Prostate gland (tissue), 2 donors: ENCODE measurements at regions not wholly inside any gene's neighbourhood (a gene's known extent, or its start where the extent isn't known, plus 50 kb on each side); places are given as distances from the start of the nearest gene placed in this dataset.

Source experiments
- DNase-seq: peaks from one replicate; pipeline ENCODE4 v3.0.0-alpha.2; 2019; ENCODE audit warnings: low spot score
- H3K27ac ChIP-seq, 2 donors: fragments of 200-600 bp; sonication (generic); 2 replicates each; pipeline ENCODE4 v1.5.1; 2017 to 2019
- H3K27me3 ChIP-seq: fragments of 200-600 bp; sonication (generic); replicated peaks from 2 replicates; pipeline ENCODE4 v1.5.1; 2019; ENCODE audit not compliant: insufficient read depth
- H3K36me3 ChIP-seq, 2 donors: fragments of 200-600 bp; sonication (generic); 1 replicate in 1 of 2; 2 replicates in 1 of 2; pipeline versions ENCODE4 v1.5.1 to v1.8.1; 2017 to 2019
- H3K4me1 ChIP-seq: fragments of 200-600 bp; sonication (generic); replicated peaks from 2 replicates; pipeline ENCODE4 v1.5.1; 2019
- H3K4me3 ChIP-seq, 2 donors: fragments of 200-600 bp; sonication (generic); 2 replicates each; pipeline ENCODE4 v1.5.1; 2017 to 2019
- H3K9me3 ChIP-seq: fragments of 200-600 bp; sonication (generic); 2 replicates; pipeline ENCODE4 v1.5.1; 2017
- POLR2A ChIP-seq: fragments of 450-650 bp; IDR thresholded peaks from one replicate; pipeline ENCODE4 v1.6.1; 2016; ENCODE audit warnings: antibody characterized with exemption, mild to moderate bottlenecking
- POLR2AphosphoS5 ChIP-seq: sonication (generic); formaldehyde crosslinking; IDR thresholded peaks from one replicate; pipeline ENCODE4 v1.6.1; 2017; ENCODE audit warnings: antibody characterized with exemption
- WGBS: methylation state at CpG from one replicate; pipeline ENCODE4 v1.1.5; 2018; 5-methylcytosine and 5-hydroxymethylcytosine counted together
- intact Hi-C: fragments of 100-400 bp; cut with DNase I; formaldehyde crosslinking; loops from one replicate; pipeline ENCODE4 v1.14.2; 2022
- TF ChIP-seq, protein P1 (sequence below), 4 experiments: fragments of 200-600 bp in 2 of 4; fragments of 450-650 bp in 2 of 4; sonication (generic) in 2 of 4; IDR thresholded peaks; 1 replicate in 3 of 4; 2 replicates in 1 of 4; pipeline ENCODE4 v1.5.1; 2016 to 2019; ENCODE audit warnings: antibody characterized with exemption in 4 of 4, mild to moderate bottlenecking in 2 of 4, moderate library complexity in 2 of 4

DNA sequence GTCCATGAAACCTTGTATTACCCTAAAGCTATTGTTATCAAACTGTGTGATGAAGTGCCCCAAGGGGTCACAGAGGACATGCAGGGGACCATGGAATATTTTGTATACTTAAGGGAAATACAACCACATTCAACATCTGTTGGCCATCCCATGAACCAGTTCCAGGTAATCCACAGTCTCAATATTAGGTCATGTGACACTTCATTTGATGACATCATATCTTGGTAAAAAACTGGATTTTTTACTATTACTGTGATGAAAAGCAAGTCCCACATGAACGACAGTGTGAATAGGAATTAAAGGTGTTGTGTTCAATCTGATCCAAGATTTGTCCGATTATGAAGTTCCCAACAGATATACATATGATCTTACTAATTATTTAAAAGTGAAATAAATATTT is 355.2 kb downstream of the IRS2 start:
- 73% methylated on average over 2 of the region's 2 CpGs for WGBS
- TF ChIP-seq POLR2AphosphoS5 (no peak), POLR2A (no peak)
- TF ChIP-seq, protein P1, sequence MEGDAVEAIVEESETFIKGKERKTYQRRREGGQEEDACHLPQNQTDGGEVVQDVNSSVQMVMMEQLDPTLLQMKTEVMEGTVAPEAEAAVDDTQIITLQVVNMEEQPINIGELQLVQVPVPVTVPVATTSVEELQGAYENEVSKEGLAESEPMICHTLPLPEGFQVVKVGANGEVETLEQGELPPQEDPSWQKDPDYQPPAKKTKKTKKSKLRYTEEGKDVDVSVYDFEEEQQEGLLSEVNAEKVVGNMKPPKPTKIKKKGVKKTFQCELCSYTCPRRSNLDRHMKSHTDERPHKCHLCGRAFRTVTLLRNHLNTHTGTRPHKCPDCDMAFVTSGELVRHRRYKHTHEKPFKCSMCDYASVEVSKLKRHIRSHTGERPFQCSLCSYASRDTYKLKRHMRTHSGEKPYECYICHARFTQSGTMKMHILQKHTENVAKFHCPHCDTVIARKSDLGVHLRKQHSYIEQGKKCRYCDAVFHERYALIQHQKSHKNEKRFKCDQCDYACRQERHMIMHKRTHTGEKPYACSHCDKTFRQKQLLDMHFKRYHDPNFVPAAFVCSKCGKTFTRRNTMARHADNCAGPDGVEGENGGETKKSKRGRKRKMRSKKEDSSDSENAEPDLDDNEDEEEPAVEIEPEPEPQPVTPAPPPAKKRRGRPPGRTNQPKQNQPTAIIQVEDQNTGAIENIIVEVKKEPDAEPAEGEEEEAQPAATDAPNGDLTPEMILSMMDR (IDR thresholded peaks at IDR 0.05), result no peak

DNA sequence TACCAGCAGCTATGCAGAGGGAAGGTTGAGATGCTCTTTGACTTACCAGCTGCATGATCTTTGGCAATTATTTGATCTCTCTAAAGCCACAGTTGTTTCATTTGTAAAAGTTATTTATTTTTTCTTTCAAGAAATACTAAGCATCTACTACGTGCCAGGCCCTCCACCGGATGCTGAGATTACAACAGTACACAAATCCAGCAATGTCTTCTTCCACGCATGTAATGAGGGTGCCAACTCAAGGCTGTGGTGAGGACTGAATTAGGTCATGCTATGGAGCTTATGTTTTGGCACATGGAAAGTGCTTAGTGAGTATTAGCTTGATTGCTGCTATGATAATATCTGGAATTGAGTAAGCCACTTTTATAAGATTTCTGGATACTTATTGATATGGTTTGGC is 358.2 kb downstream of the IRS2 start:
- WGBS, result 89% methylated on average over 3 of the region's 3 CpGs
- Histone ChIP-seq H3K36me3 (no peaks in the 10 kb centered on the region), H3K9me3 (no peaks in the 10 kb centered on the region), H3K4me1 (no peaks in the 10 kb centered on the region), H3K27me3 (no peaks in the 10 kb centered on the region), H3K4me3 (no peak overlapping the region), H3K27ac (no peak overlapping the region)
- TF ChIP-seq POLR2A (no peak), POLR2AphosphoS5 (no peak)
- TF ChIP-seq, protein P1 (IDR thresholded peaks at IDR 0.05), result no peak
- DNase-seq, result no peak
- intact Hi-C loops, result no loop called here

More for the DNA sequence above, 355.2 kb downstream of the IRS2 start:
- no peak overlapping the region for H3K27ac ChIP-seq
- no peaks in the 10 kb centered on the region for H3K4me1 ChIP-seq
- H3K4me3 ChIP-seq, result no peak overlapping the region
- no peaks in the 10 kb centered on the region for H3K9me3 ChIP-seq
- no peak for DNase-seq
- intact Hi-C loops, result no loop called here
- H3K36me3 ChIP-seq, result no peaks in the 10 kb centered on the region
- H3K27me3 ChIP-seq, result no peaks in the 10 kb centered on the region

DNA sequence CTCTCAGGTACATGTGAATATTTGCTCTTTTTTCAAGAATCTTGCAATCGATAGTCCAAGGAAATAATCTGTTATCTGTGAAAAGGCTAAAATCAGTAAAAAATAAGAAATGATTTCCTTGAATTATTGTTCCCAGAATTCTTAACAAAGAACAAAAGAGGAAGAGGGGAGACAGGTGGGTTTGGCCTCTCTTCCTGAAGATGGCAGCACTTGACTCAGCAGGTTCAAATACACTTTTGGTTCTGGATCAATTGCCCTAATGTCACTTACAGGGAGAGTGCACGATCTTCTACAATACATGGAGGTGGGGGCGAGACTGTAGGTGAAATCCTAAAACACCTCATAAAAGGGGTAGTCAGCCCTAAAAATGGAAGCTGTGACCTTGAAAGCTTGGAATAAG is 358.7 kb downstream of the IRS2 start:
- intact Hi-C loops, result no loop called here
- Histone ChIP-seq H3K36me3 (no peaks in the 10 kb centered on the region), H3K27me3 (no peaks in the 10 kb centered on the region), H3K9me3 (no peaks in the 10 kb centered on the region), H3K27ac (no peak overlapping the region), H3K4me1 (no peaks in the 10 kb centered on the region), H3K4me3 (no peak overlapping the region)
- TF ChIP-seq POLR2AphosphoS5 (no peak), POLR2A (no peak)
- TF ChIP-seq, protein P1 (IDR thresholded peaks at IDR 0.05), result no peak
- DNase-seq, result no peak
- 78% methylated on average over 3 of the region's 3 CpGs for WGBS

DNA sequence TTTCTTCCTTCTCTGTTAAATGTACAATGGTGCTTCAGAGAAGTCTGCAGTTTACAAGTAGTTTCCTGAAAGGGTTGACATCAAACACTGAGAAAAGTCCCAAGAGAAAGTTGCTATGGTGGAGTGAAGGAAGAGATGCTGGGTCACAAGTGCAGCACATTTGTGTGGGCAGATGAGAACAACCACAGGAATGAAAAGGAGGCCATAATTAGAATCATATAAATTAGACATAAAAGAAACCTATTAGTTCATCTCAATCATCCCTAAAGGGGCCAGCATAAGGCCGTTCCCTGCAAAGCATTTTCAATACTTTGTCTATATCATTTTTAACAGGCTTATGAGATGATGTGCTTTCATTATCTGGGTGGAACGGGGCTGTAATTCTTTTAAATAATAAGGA is 359.2 kb downstream of the IRS2 start:
- H3K4me3 ChIP-seq, result no peak overlapping the region
- DNase-seq, result no peak
- H3K27ac ChIP-seq, result no peak overlapping the region
- H3K4me1 ChIP-seq, result no peaks in the 10 kb centered on the region
- H3K27me3 ChIP-seq, result no peaks in the 10 kb centered on the region
- no peaks in the 10 kb centered on the region for H3K9me3 ChIP-seq
- intact Hi-C loops, result no loop called here
- TF ChIP-seq POLR2A (no peak), POLR2AphosphoS5 (no peak)
- TF ChIP-seq, protein P1 (IDR thresholded peaks at IDR 0.05), result no peak
- H3K36me3 ChIP-seq, result no peaks in the 10 kb centered on the region
- 45% methylated on average over 2 of the region's 2 CpGs for WGBS

DNA sequence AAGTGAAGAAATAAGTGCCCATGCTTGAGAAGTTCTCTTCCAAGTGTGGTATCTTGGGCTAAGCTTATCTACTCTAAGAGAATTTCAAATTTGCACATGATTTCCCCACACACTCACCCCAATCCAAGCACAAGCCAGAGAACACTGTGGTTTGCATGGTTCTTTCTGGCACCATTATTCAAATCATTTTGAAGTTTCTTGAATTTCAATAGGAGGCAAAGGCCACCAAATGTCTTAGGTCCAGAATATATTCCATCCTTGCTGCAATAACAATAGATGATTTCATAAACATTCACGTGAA is 359.7 kb downstream of the IRS2 start:
- no peak for DNase-seq
- no peaks in the 10 kb centered on the region for H3K4me1 ChIP-seq
- H3K4me3 ChIP-seq, result no peak overlapping the region
- H3K9me3 ChIP-seq, result no peaks in the 10 kb centered on the region
- no peak overlapping the region for H3K27ac ChIP-seq
- WGBS, result 86% methylated on average over 1 of the region's 1 CpG
- TF ChIP-seq POLR2A (no peak), POLR2AphosphoS5 (no peak)
- TF ChIP-seq, protein P1 (IDR thresholded peaks at IDR 0.05), result no peak
- no peaks in the 10 kb centered on the region for H3K27me3 ChIP-seq
- H3K36me3 ChIP-seq, result no peaks in the 10 kb centered on the region
- intact Hi-C loops, result no loop called here
